ENCODE measurements at regions not wholly inside any gene's neighbourhood (a gene's known extent, or its start where the extent isn't known, plus 50 kb on each side); places are given as distances from the start of the nearest gene placed in this dataset.

GRCh38 chr9:89797937-89798455, 193.2 kb downstream of the GADD45G start:
- Histone ChIP-seq H3K27me3 (no peaks in the 10 kb centered on the region), H3K27ac (no peak overlapping the region), H3K4me3 (no peak overlapping the region), H3K9me3 (no peaks in the 10 kb centered on the region), H3K4me1 (peaks cover 0 to 18% (median 12%) of the 10 kb centered on the region in 9 donors), H3K36me3 (no peaks in the 10 kb centered on the region)
- ATAC-seq (no peak), DNase-seq (no peak)
- WGBS, 2 donors, result 78 to 79% methylated on average over 8 of the region's 8 CpGs
- intact Hi-C loops (cut with DNase I), result loop anchor here in 1 of 10 donors (10.0 kb wide), 1 partner anchor 117 kb away; no protein-coding TSS in a partner anchor
- no peak for TF ChIP-seq CTCF (IDR thresholded peaks at IDR 0.05)

GRCh38 chr9:89798547-89799120, 193.8 kb downstream of the GADD45G start:
- Histone ChIP-seq H3K9me3 (no peaks in the 10 kb centered on the region), H3K4me3 (no peak overlapping the region), H3K36me3 (no peaks in the 10 kb centered on the region), H3K27ac (no peak overlapping the region), H3K4me1 (peaks cover 0 to 24% (median 17%) of the 10 kb centered on the region in 9 donors), H3K27me3 (no peaks in the 10 kb centered on the region)
- intact Hi-C loops (cut with DNase I), result loop anchor here in 1 of 10 donors (10.0 kb wide), 1 partner anchor 116 kb away; no protein-coding TSS in a partner anchor
- 92 to 94% methylated on average over 4 of the region's 4 CpGs for WGBS, 2 donors
- ATAC-seq (no peak), DNase-seq (no peak)
- TF ChIP-seq CTCF (IDR thresholded peaks at IDR 0.05), result no peak

- H3K27me3 ChIP-seq, result no peaks in the 10 kb centered on the region
- 96 to 98% methylated on average over 7 of the region's 7 CpGs for WGBS, 2 donors
- ATAC-seq (no peak), DNase-seq (no peak)
- no peak for TF ChIP-seq CTCF (IDR thresholded peaks at IDR 0.05)
- H3K9me3 ChIP-seq, result no peaks in the 10 kb centered on the region
- no peak overlapping the region for H3K4me3 ChIP-seq
- H3K27ac ChIP-seq, result no peak overlapping the region
- H3K4me1 ChIP-seq, result peaks cover 0 to 24% (median 17%) of the 10 kb centered on the region in 9 donors
- intact Hi-C loops (cut with DNase I), result loop anchor here in 1 of 10 donors (10.0 kb wide), 1 partner anchor 116 kb away; no protein-coding TSS in a partner anchor
- H3K36me3 ChIP-seq, result no peaks in the 10 kb centered on the region
These were observed 194.4 kb downstream of the GADD45G start for GRCh38 chr9:89799221-89799620.

- WGBS, 2 donors, result 87% methylated on average over 3 of the region's 3 CpGs
- Histone ChIP-seq H3K4me3 (no peak overlapping the region), H3K4me1 (peaks cover 0 to 24% (median 17%) of the 10 kb centered on the region in 9 donors), H3K27me3 (no peaks in the 10 kb centered on the region), H3K9me3 (no peaks in the 10 kb centered on the region), H3K27ac (no peak overlapping the region), H3K36me3 (no peaks in the 10 kb centered on the region)
- intact Hi-C loops (cut with DNase I), result loop anchor here in 3 of 10 donors (5.0 to 10.0 kb wide), 3 partner anchors 115 to 303 kb away; partner anchors contain the start of gene GADD45G (in 1 of the 3)
- DNase-seq, result no peak
- no peak for ATAC-seq
- no peak for TF ChIP-seq CTCF (IDR thresholded peaks at IDR 0.05)
These were observed 195.0 kb downstream of the GADD45G start for GRCh38 chr9:89799766-89800165.
